GM18861 (cell line): ENCODE measurements at regions not wholly inside any gene's neighbourhood (a gene's known extent, or its start where the extent isn't known, plus 50 kb on each side); places are given as distances from the start of the nearest gene placed in this dataset.

ENCODE experiments used
- ATAC-seq: cut with Tn5 transposase; IDR thresholded peaks from one replicate; pipeline ENCODE4 v1.9.1; 2021; ENCODE audit not compliant: unreplicated experiment

- no peak for ATAC-seq
Observed at GRCh38 chr2:21607572-21607971, 483.8 kb downstream of the TDRD15 start.

GRCh38 chr2:21610304-21610703, 486.5 kb downstream of the TDRD15 start:
- ATAC-seq, result no peak

GRCh38 chr2:21617885-21618434, 494.2 kb downstream of the TDRD15 start:
- no peak for ATAC-seq

GRCh38 chr2:21620771-21621170, 497.0 kb downstream of the TDRD15 start:
- ATAC-seq, result no peak

GRCh38 chr2:21627938-21628337, 504.2 kb downstream of the TDRD15 start:
- no peak for ATAC-seq

- no peak for ATAC-seq
Observed at GRCh38 chr2:21633015-21633414, 509.2 kb downstream of the TDRD15 start.

GRCh38 chr2:21633466-21633865, 509.7 kb downstream of the TDRD15 start:
- ATAC-seq, result no peak

- ATAC-seq, result no peak
Observed at GRCh38 chr2:21633911-21634310, 510.1 kb downstream of the TDRD15 start.

GRCh38 chr2:21640046-21640445, 516.3 kb downstream of the TDRD15 start:
- ATAC-seq, result no peak

GRCh38 chr2:21642647-21643046, 518.9 kb downstream of the TDRD15 start:
- ATAC-seq, result no peak

GRCh38 chr2:21643180-21643579, 519.4 kb downstream of the TDRD15 start:
- ATAC-seq, result no peak

GRCh38 chr2:21644266-21644665, 520.5 kb downstream of the TDRD15 start:
- no peak for ATAC-seq

GRCh38 chr2:21646345-21646744, 522.6 kb downstream of the TDRD15 start:
- ATAC-seq, result no peak

GRCh38 chr2:21650569-21650968, 526.8 kb downstream of the TDRD15 start:
- no peak for ATAC-seq

- no peak for ATAC-seq
Observed at GRCh38 chr2:21655136-21655535, 531.4 kb downstream of the TDRD15 start.

GRCh38 chr2:21656330-21657075, 532.7 kb downstream of the TDRD15 start:
- no peak for ATAC-seq

- no peak for ATAC-seq
Observed at GRCh38 chr2:21657445-21657844, 533.7 kb downstream of the TDRD15 start.

- no peak for ATAC-seq
Observed at GRCh38 chr2:21658269-21658668, 534.5 kb downstream of the TDRD15 start.

- no peak for ATAC-seq
Observed at GRCh38 chr2:21658907-21659477, 535.2 kb downstream of the TDRD15 start.

- no peak for ATAC-seq
Observed at GRCh38 chr2:21664083-21664482, 540.3 kb downstream of the TDRD15 start.

- ATAC-seq, result no peak
Observed at GRCh38 chr2:21667638-21668037, 543.9 kb downstream of the TDRD15 start.

GRCh38 chr2:21668078-21668710, 544.4 kb downstream of the TDRD15 start:
- ATAC-seq, result no peak
